Erythroblast (primary cell): ENCODE measurements at regions not wholly inside any gene's neighbourhood (a gene's known extent, or its start where the extent isn't known, plus 50 kb on each side); places are given as distances from the start of the nearest gene placed in this dataset.

ENCODE experiments used
- GATA1 ChIP-seq: IDR thresholded peaks from 2 replicates; pipeline ENCODE4 v1.6.1; 2011; ENCODE audit warnings: low read depth, mild to moderate bottlenecking, control low read depth, low read length, moderate library complexity
- POLR2A ChIP-seq: IDR thresholded peaks from 2 replicates; pipeline ENCODE4 v1.6.1; 2011; ENCODE audit warnings: mild to moderate bottlenecking, low read length

GRCh38 chr2:30046979-30047378 is 99.8 kb upstream of the YPEL5 start:
- TF ChIP-seq POLR2A, result no peak
- TF ChIP-seq GATA1, result no peak
